NB4 (cell line): ENCODE measurements at regions not wholly inside any gene's neighbourhood (a gene's known extent, or its start where the extent isn't known, plus 50 kb on each side); places are given as distances from the start of the nearest gene placed in this dataset.

Experiments used
- DNase-seq: peaks from one replicate; pipeline ENCODE4 v3.0.0; 2010; ENCODE audit warnings: low read depth
- H3K4me3 ChIP-seq: one replicate; pipeline ENCODE4 v1.5.1; 2011; ENCODE audit warnings: mild to moderate bottlenecking, low read depth, low read length, moderate library complexity
- CTCF ChIP-seq: IDR thresholded peaks from one replicate; pipeline ENCODE4 v1.5.1; 2012; ENCODE audit warnings: low read depth, low read length
- MYC ChIP-seq: IDR thresholded peaks from 2 replicates; pipeline ENCODE4 v1.6.1; 2011; ENCODE audit warnings: low read depth, low read length
- POLR2A ChIP-seq: IDR thresholded peaks from 2 replicates; pipeline ENCODE4 v1.6.1; 2011; ENCODE audit warnings: mild to moderate bottlenecking; ENCODE audit not compliant: insufficient read length; ENCODE audit errors: extremely low read depth
- TF ChIP-seq, protein P1 (sequence below): IDR thresholded peaks from 2 replicates; pipeline ENCODE4 v1.6.1; 2011; ENCODE audit warnings: low read depth, low read length

DNA sequence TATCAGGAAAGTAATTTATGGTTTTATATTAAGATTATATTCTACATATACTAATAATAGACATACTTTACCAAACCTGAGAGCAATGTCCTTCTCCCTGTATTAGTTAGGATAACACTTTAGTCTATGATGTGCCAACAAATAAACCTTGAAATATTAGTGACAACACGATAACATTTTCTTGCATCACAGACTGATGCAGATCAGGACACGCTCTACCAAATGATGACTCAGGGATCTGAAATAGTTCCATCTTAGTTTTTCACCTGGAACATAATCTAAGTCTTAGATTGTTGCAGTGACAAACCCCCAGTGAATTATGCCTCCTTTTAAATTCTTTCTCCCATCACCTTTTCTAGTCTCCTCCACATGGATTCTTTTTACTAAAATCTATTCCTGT is 214.2 kb downstream of the CLCN4 start:
- TF ChIP-seq MYC (no peak), CTCF (no peak), POLR2A (no peak)
- TF ChIP-seq, protein P1, sequence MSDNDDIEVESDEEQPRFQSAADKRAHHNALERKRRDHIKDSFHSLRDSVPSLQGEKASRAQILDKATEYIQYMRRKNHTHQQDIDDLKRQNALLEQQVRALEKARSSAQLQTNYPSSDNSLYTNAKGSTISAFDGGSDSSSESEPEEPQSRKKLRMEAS: no peak
- no peak for DNase-seq
- no peak overlapping the region for H3K4me3 ChIP-seq

DNA sequence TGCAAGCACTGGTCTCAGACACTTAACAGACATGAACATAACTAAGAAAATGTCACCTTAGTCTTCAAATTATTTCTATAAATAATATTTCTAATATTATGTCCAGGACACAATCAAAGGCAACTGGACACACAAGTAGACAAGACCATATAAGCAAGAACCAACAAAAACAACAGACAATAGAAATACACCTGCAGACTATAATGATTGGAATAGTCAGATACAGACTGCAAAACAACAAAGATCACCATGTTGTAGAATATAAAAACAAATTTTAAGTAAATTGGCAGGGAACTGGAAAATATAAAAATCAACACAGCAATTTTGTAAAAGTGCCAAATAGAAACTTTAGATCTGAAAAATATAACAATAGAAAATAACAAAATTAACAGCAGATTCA is 220.7 kb downstream of the CLCN4 start:
- no peak for DNase-seq
- no peak overlapping the region for H3K4me3 ChIP-seq
- TF ChIP-seq MYC (no peak), POLR2A (no peak), CTCF (no peak)
- TF ChIP-seq, protein P1: no peak

DNA sequence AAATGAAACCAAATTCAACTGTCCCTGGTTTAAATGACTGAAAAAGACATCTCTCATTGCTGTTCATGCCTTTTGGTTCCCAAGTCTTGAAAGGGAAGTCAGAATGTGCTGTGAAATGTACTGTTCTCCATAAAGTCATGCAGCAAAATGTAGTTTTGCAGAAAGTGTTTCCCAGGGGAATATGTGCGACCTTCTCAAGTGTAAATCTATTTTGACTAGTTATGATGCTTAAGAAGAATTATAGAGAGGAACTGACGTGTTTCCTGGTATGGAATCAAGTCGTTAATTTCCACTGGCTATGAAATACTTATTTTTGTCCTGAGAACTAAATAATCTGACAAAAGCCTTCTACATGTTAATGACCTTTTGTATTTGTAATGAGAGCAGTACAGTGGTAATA is 223.1 kb downstream of the CLCN4 start:
- no peak overlapping the region for H3K4me3 ChIP-seq
- DNase-seq: peak; percentile 52
- TF ChIP-seq, protein P1: no peak
- TF ChIP-seq POLR2A (no peak), CTCF (no peak), MYC (no peak)

DNA sequence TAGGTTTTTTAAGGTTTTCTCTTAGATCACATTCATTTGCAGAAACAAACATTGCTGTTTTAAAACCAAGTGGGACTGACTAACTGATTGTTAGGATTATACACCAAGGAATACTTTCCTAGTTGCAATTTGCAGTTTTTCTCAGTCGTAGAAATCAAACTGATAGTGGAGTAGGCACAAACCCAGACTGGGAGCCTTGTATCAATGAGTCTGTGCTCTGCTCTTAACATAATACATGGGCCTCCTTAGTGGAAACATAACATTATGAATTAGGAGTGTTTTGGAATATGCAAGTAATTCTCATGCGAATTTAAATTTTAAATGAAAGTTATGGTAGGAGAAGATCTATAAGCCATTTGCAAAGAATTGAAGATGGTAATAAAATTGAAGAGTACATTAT is 223.5 kb downstream of the CLCN4 start:
- no peak overlapping the region for H3K4me3 ChIP-seq
- TF ChIP-seq POLR2A (no peak), MYC (no peak), CTCF (no peak)
- TF ChIP-seq, protein P1: no peak
- DNase-seq: no peak

DNA sequence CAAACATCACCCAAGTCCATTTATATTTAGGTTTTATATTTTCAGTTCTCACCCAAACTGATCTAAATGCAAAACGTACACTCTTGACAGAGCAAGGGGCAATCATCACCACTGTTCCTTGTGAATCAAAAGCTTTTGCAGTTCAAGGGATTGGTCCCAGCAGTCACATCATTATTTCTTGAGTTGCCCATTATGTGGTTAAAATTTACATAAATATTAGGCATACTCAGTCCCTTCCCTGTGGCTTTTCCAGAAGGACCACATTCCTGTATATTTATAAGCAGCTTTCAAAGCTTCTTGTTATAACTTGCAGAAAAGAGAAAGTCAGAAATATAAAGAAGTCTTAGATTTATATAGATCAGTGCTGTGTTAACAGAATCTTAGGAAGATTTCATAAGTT is 224.4 kb downstream of the CLCN4 start:
- TF ChIP-seq CTCF (no peak), MYC (no peak), POLR2A (no peak)
- TF ChIP-seq, protein P1: no peak
- no peak overlapping the region for H3K4me3 ChIP-seq
- DNase-seq: no peak

DNA sequence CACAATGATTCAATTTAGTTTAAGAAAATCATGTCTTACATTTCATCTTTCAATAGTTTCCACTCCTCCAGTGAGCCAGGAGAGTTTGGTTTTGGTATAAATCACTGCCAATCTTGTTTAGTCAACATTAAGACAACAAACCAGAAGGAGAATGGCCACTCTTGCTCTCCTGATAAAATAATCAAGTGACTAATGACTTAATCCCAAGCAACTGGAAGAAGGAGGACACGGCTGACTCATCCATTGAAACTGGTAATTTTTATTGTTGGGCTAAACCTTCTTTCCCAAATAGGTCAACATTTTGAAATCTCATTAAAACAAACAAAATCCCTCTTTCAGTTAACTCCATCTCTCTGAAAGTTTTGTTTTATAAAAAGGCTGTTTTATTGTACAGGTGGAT is 230.2 kb downstream of the CLCN4 start:
- no peak for DNase-seq
- TF ChIP-seq POLR2A (no peak), CTCF (no peak), MYC (no peak)
- H3K4me3 ChIP-seq: no peak overlapping the region
